ENCODE measurements at regions not wholly inside any gene's neighbourhood (a gene's known extent, or its start where the extent isn't known, plus 50 kb on each side); places are given as distances from the start of the nearest gene placed in this dataset.

GRCh38 chr21:18914570-18914969 is 511.0 kb upstream of the TMPRSS15 start:
- no peaks in the 10 kb centered on the region for H3K27me3 Mint-ChIP-seq (ENCODE audit: insufficient read depth, unreplicated experiment)
- H3K9me3 Mint-ChIP-seq (ENCODE audit: unreplicated experiment): peaks cover 5% of the 10 kb centered on the region
- DNase-seq (ENCODE audit: unreplicated experiment): no peak
- no peak for TF ChIP-seq CTCF (IDR thresholded peaks at IDR 0.05; ENCODE audit: unreplicated experiment)
- H3K4me3 Mint-ChIP-seq (ENCODE audit: unreplicated experiment): no peak overlapping the region
- no peaks in the 10 kb centered on the region for H3K36me3 Mint-ChIP-seq (ENCODE audit: insufficient read depth, unreplicated experiment)
- CTCF ChIA-PET: no interaction called here
- BruUV-seq (replicated peaks): no TSS peak
- POLR2A ChIA-PET: interaction anchor here (0.6 kb wide), 1 partner anchor 107 kb away, joined by 3 read pairs; no protein-coding TSS in a partner anchor
- H3K27ac Mint-ChIP-seq (ENCODE audit: low read depth, unreplicated experiment): no peak overlapping the region
- H3K4me1 Mint-ChIP-seq (ENCODE audit: insufficient read depth, unreplicated experiment): no peaks in the 10 kb centered on the region
- intact Hi-C loops (cut with micrococcal nuclease): no loop called here

GRCh38 chr21:18917622-18918021 is 514.0 kb upstream of the TMPRSS15 start:
- H3K9me3 Mint-ChIP-seq (ENCODE audit: unreplicated experiment): no peaks in the 10 kb centered on the region
- no TSS peak for BruUV-seq (replicated peaks)
- DNase-seq (ENCODE audit: unreplicated experiment): no peak
- no peak for TF ChIP-seq CTCF (IDR thresholded peaks at IDR 0.05; ENCODE audit: unreplicated experiment)
- no peak overlapping the region for H3K27ac Mint-ChIP-seq (ENCODE audit: low read depth, unreplicated experiment)
- POLR2A ChIA-PET: no interaction called here
- H3K36me3 Mint-ChIP-seq (ENCODE audit: insufficient read depth, unreplicated experiment): no peaks in the 10 kb centered on the region
- no peak overlapping the region for H3K4me3 Mint-ChIP-seq (ENCODE audit: unreplicated experiment)
- H3K4me1 Mint-ChIP-seq (ENCODE audit: insufficient read depth, unreplicated experiment): no peaks in the 10 kb centered on the region
- H3K27me3 Mint-ChIP-seq (ENCODE audit: insufficient read depth, unreplicated experiment): no peaks in the 10 kb centered on the region
- CTCF ChIA-PET: interaction anchor here (0.8 to 1.1 kb wide), 2 partner anchors 15 to 77 kb away, joined by 3 read pairs; no protein-coding TSS in a partner anchor
- intact Hi-C loops (cut with micrococcal nuclease): no loop called here

- TF ChIP-seq CTCF (IDR thresholded peaks at IDR 0.05; ENCODE audit: unreplicated experiment): no peak
- Mint-ChIP-seq H3K9me3 (ENCODE audit: unreplicated experiment) (peaks cover 8% of the 10 kb centered on the region), H3K4me1 (ENCODE audit: insufficient read depth, unreplicated experiment) (peaks cover 2% of the 10 kb centered on the region), H3K4me3 (ENCODE audit: unreplicated experiment) (no peak overlapping the region), H3K27me3 (ENCODE audit: insufficient read depth, unreplicated experiment) (no peaks in the 10 kb centered on the region), H3K27ac (ENCODE audit: low read depth, unreplicated experiment) (no peak overlapping the region), H3K36me3 (ENCODE audit: insufficient read depth, unreplicated experiment) (peaks cover 6% of the 10 kb centered on the region)
- ChIA-PET POLR2A (no interaction called here), CTCF (no interaction called here)
- DNase-seq (ENCODE audit: unreplicated experiment): no peak
- BruUV-seq (replicated peaks): no TSS peak
- intact Hi-C loops (cut with micrococcal nuclease): no loop called here
Measured at GRCh38 chr21:18931237-18931636, 527.7 kb upstream of the TMPRSS15 start.

- no peak overlapping the region for H3K27ac Mint-ChIP-seq (ENCODE audit: low read depth, unreplicated experiment)
- intact Hi-C loops (cut with micrococcal nuclease): no loop called here
- no peak for DNase-seq (ENCODE audit: unreplicated experiment)
- peaks cover 8% of the 10 kb centered on the region for H3K9me3 Mint-ChIP-seq (ENCODE audit: unreplicated experiment)
- H3K4me3 Mint-ChIP-seq (ENCODE audit: unreplicated experiment): no peak overlapping the region
- ChIA-PET POLR2A (no interaction called here), CTCF (interaction anchor here (0.5 to 1.2 kb wide), 2 partner anchors 14 to 210 kb away, joined by 4 to 6 read pairs; no protein-coding TSS in a partner anchor)
- no peaks in the 10 kb centered on the region for H3K27me3 Mint-ChIP-seq (ENCODE audit: insufficient read depth, unreplicated experiment)
- BruUV-seq (replicated peaks): no TSS peak
- no peak for TF ChIP-seq CTCF (IDR thresholded peaks at IDR 0.05; ENCODE audit: unreplicated experiment)
- H3K36me3 Mint-ChIP-seq (ENCODE audit: insufficient read depth, unreplicated experiment): peaks cover 6% of the 10 kb centered on the region
- H3K4me1 Mint-ChIP-seq (ENCODE audit: insufficient read depth, unreplicated experiment): peaks cover 8% of the 10 kb centered on the region
Measured at GRCh38 chr21:18937337-18937736, 533.8 kb upstream of the TMPRSS15 start.
